HEK293 (cell line): ENCODE measurements at regions not wholly inside any gene's neighbourhood (a gene's known extent, or its start where the extent isn't known, plus 50 kb on each side); places are given as distances from the start of the nearest gene placed in this dataset.

ENCODE experiments used
- CTCF ChIA-PET: fragments of 350-600 bp; formaldehyde crosslinking; extraction: SDS; loops from one replicate; lab custom pipeline; 2021; ENCODE audit warnings: antibody characterized with exemption; lab: Yijun Ruan, JAX
- POLR2A ChIA-PET: fragments of 300-600 bp; formaldehyde crosslinking; extraction: SDS; loops from one replicate; lab custom pipeline; 2020; ENCODE audit warnings: antibody characterized with exemption, inconsistent platforms; lab: Yijun Ruan, JAX
- H3K27ac ChIP-seq: fragments of 200-500 bp; sonication (Bioruptor generic); 2 replicates; pipeline ENCODE4 v1.5.1; 2014; ENCODE audit warnings: low read depth, low read length, control low read depth, inconsistent platforms; ENCODE audit errors: extremely low read depth
- H3K36me3 ChIP-seq, 2 experiments: fragments of 200-500 bp in 1 of 2; sonication (Bioruptor generic) in 1 of 2; 1 replicate in 1 of 2; 2 replicates in 1 of 2; pipeline ENCODE4 v1.5.1; 2014 to 2017; ENCODE audit warnings: inconsistent platforms in 2 of 2, low read length in 2 of 2; ENCODE audit not compliant: control insufficient read depth in 2 of 2, insufficient read depth in 1 of 2
- H3K4me1 ChIP-seq: fragments of 200-500 bp; sonication (Bioruptor generic); 2 replicates; pipeline ENCODE4 v1.5.1; 2014; ENCODE audit warnings: mild to moderate bottlenecking, low read length, inconsistent platforms; ENCODE audit not compliant: control insufficient read depth, insufficient read depth
- H3K4me3 ChIP-seq: 2 replicates; pipeline ENCODE4 v1.5.1; 2011; ENCODE audit warnings: low read depth, mild to moderate bottlenecking, control low read depth, low read length, moderate library complexity
- H3K9me3 ChIP-seq: fragments of 200-500 bp; sonication (Bioruptor generic); 2 replicates; pipeline ENCODE4 v1.5.1; 2014; ENCODE audit warnings: low read depth, low read length, inconsistent platforms; ENCODE audit not compliant: control insufficient read depth, insufficient read depth
- ATF2 ChIP-seq: fragments of 450-650 bp; formaldehyde crosslinking; IDR thresholded peaks from 2 replicates; pipeline ENCODE4 v1.5.1; 2016; ENCODE audit warnings: missing biosample characterization, missing genetic modification characterization, low read depth
- GLI2 ChIP-seq: fragments of 450-650 bp; formaldehyde crosslinking; IDR thresholded peaks from 2 replicates; pipeline ENCODE4; 2017; ENCODE audit warnings: missing biosample characterization, missing genetic modification characterization, low read depth, borderline replicate concordance
- GLIS1 ChIP-seq: fragments of 450-650 bp; formaldehyde crosslinking; IDR thresholded peaks from 2 replicates; pipeline ENCODE4 v1.5.1; 2016; ENCODE audit warnings: missing biosample characterization, missing genetic modification characterization
- HOXC10 ChIP-seq: sonication (generic); formaldehyde crosslinking; IDR thresholded peaks from 2 replicates; pipeline ENCODE4 v1.8.1; 2023; ENCODE audit warnings: mild to moderate bottlenecking, missing genetic modification reagents
- KLF17 ChIP-seq: fragments of 450-650 bp; formaldehyde crosslinking; IDR thresholded peaks from 2 replicates; pipeline ENCODE4 v1.5.1; 2016; ENCODE audit warnings: missing biosample characterization, missing genetic modification characterization
- PBX3 ChIP-seq: sonication (generic); formaldehyde crosslinking; IDR thresholded peaks from 2 replicates; pipeline ENCODE4 v1.8.1; 2022; ENCODE audit warnings: mild to moderate bottlenecking, moderate library complexity, missing genetic modification reagents
- RBAK ChIP-seq: fragments of 450-650 bp; formaldehyde crosslinking; IDR thresholded peaks from 2 replicates; pipeline ENCODE4 v1.5.1; 2016; ENCODE audit warnings: missing biosample characterization, missing genetic modification characterization
- SP3 ChIP-seq: fragments of 450-650 bp; formaldehyde crosslinking; IDR thresholded peaks from 2 replicates; pipeline ENCODE4 v1.5.1; 2016; ENCODE audit warnings: missing biosample characterization, missing genetic modification characterization
- ZBTB21 ChIP-seq: fragments of 450-650 bp; formaldehyde crosslinking; IDR thresholded peaks from 2 replicates; pipeline ENCODE4 v1.5.1; 2017; ENCODE audit warnings: missing biosample characterization, missing genetic modification characterization
- ZNF174 ChIP-seq: fragments of 450-650 bp; formaldehyde crosslinking; IDR thresholded peaks from 2 replicates; pipeline ENCODE4 v1.5.0; 2017; ENCODE audit warnings: missing biosample characterization, mild to moderate bottlenecking, missing genetic modification characterization
- ZNF175 ChIP-seq: fragments of 450-650 bp; formaldehyde crosslinking; IDR thresholded peaks from 2 replicates; pipeline ENCODE4 v1.5.1; 2016; ENCODE audit warnings: missing biosample characterization, missing genetic modification characterization
- ZNF184 ChIP-seq: fragments of 450-650 bp; IDR thresholded peaks from 2 replicates; pipeline ENCODE4 v1.5.1; 2018; ENCODE audit warnings: missing biosample characterization, mild to moderate bottlenecking, missing genetic modification characterization
- ZNF24 ChIP-seq: fragments of 450-650 bp; formaldehyde crosslinking; IDR thresholded peaks from 2 replicates; pipeline ENCODE4 v1.5.1; 2016; ENCODE audit warnings: missing biosample characterization, missing genetic modification characterization
- ZNF248 ChIP-seq: fragments of 450-650 bp; formaldehyde crosslinking; IDR thresholded peaks from 2 replicates; pipeline ENCODE4 v1.5.1; 2017; ENCODE audit warnings: missing biosample characterization, missing genetic modification characterization
- ZNF292 ChIP-seq: fragments of 450-650 bp; formaldehyde crosslinking; IDR thresholded peaks from 2 replicates; pipeline ENCODE4 v1.5.1; 2016; ENCODE audit warnings: low read depth, missing biosample characterization, missing genetic modification characterization, borderline replicate concordance
- ZNF324 ChIP-seq: fragments of 450-650 bp; formaldehyde crosslinking; IDR thresholded peaks from 2 replicates; pipeline ENCODE4 v1.5.1; 2016; ENCODE audit warnings: missing biosample characterization, missing genetic modification characterization
- ZNF404 ChIP-seq: fragments of 450-650 bp; formaldehyde crosslinking; IDR thresholded peaks from 2 replicates; pipeline ENCODE4 v1.5.1; 2017; ENCODE audit warnings: missing biosample characterization, missing genetic modification characterization
- ZNF521 ChIP-seq: fragments of 450-650 bp; formaldehyde crosslinking; IDR thresholded peaks from 2 replicates; pipeline ENCODE4 v1.5.1; 2017; ENCODE audit warnings: missing biosample characterization, mild to moderate bottlenecking, missing genetic modification characterization
- ZNF658 ChIP-seq: fragments of 450-650 bp; formaldehyde crosslinking; IDR thresholded peaks from 2 replicates; pipeline ENCODE4; 2016; ENCODE audit warnings: missing biosample characterization, missing genetic modification characterization
- ZNF76 ChIP-seq: fragments of 450-650 bp; formaldehyde crosslinking; IDR thresholded peaks from 2 replicates; pipeline ENCODE4; 2016; ENCODE audit warnings: low read depth, missing biosample characterization, missing genetic modification characterization, borderline replicate concordance
- ZNF791 ChIP-seq: fragments of 450-650 bp; formaldehyde crosslinking; IDR thresholded peaks from 2 replicates; pipeline ENCODE4 v1.5.1; 2016; ENCODE audit warnings: missing biosample characterization, missing genetic modification characterization
- ZNF843 ChIP-seq: fragments of 450-650 bp; formaldehyde crosslinking; IDR thresholded peaks from 2 replicates; pipeline ENCODE4 v1.5.1; 2016; ENCODE audit warnings: missing biosample characterization, missing genetic modification characterization
- TF ChIP-seq, protein P1 (sequence below): fragments of 450-650 bp; formaldehyde crosslinking; IDR thresholded peaks from 2 replicates; pipeline ENCODE4 v1.5.1; 2017; ENCODE audit warnings: missing biosample characterization, mild to moderate bottlenecking, missing genetic modification characterization, moderate library complexity
- TF ChIP-seq, protein P2 (sequence below): fragments of 450-650 bp; formaldehyde crosslinking; IDR thresholded peaks from 2 replicates; pipeline ENCODE4 v1.5.1; 2016; ENCODE audit warnings: missing biosample characterization, missing genetic modification characterization
- TF ChIP-seq, protein P3 (sequence below): fragments of 450-650 bp; formaldehyde crosslinking; IDR thresholded peaks from 2 replicates; pipeline ENCODE4; 2016; ENCODE audit warnings: missing biosample characterization, missing genetic modification characterization

GRCh38 chr9:18268381-18268780 is 205.6 kb upstream of the ADAMTSL1 start:
- Histone ChIP-seq H3K4me1 (no peaks in the 10 kb centered on the region), H3K9me3 (no peaks in the 10 kb centered on the region), H3K36me3 (no peaks in the 10 kb centered on the region), H3K27ac (no peak overlapping the region), H3K4me3 (no peak overlapping the region)
- CTCF ChIA-PET, result interaction anchor here (0.9 kb wide), 1 partner anchor 13 kb away, joined by 3 read pairs; no protein-coding TSS in a partner anchor
- POLR2A ChIA-PET, result no interaction called here
- TF ChIP-seq ZNF404, result no peak
- no peak for TF ChIP-seq ZNF324
- TF ChIP-seq ATF2 (tag by site-specific recombination), result no peak
- TF ChIP-seq KLF17 (tag by site-specific recombination), result no peak
- no peak for TF ChIP-seq ZNF175 (tag by site-specific recombination)
- no peak for TF ChIP-seq ZNF174 (tag by site-specific recombination)
- TF ChIP-seq ZNF292, result no peak
- TF ChIP-seq ZNF658 (tag by site-specific recombination), result no peak
- no peak for TF ChIP-seq GLIS1 (tag by site-specific recombination)
- TF ChIP-seq, protein P1, sequence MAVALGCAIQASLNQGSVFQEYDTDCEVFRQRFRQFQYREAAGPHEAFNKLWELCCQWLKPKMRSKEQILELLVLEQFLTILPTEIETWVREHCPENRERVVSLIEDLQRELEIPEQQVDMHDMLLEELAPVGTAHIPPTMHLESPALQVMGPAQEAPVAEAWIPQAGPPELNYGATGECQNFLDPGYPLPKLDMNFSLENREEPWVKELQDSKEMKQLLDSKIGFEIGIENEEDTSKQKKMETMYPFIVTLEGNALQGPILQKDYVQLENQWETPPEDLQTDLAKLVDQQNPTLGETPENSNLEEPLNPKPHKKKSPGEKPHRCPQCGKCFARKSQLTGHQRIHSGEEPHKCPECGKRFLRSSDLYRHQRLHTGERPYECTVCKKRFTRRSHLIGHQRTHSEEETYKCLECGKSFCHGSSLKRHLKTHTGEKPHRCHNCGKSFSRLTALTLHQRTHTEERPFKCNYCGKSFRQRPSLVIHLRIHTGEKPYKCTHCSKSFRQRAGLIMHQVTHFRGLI, result no peak
- TF ChIP-seq HOXC10 (CRISPR knock-in tag), result no peak
- TF ChIP-seq GLI2, result no peak
- no peak for TF ChIP-seq ZBTB21 (tag by site-specific recombination)
- TF ChIP-seq ZNF843, result no peak
- TF ChIP-seq, protein P2, sequence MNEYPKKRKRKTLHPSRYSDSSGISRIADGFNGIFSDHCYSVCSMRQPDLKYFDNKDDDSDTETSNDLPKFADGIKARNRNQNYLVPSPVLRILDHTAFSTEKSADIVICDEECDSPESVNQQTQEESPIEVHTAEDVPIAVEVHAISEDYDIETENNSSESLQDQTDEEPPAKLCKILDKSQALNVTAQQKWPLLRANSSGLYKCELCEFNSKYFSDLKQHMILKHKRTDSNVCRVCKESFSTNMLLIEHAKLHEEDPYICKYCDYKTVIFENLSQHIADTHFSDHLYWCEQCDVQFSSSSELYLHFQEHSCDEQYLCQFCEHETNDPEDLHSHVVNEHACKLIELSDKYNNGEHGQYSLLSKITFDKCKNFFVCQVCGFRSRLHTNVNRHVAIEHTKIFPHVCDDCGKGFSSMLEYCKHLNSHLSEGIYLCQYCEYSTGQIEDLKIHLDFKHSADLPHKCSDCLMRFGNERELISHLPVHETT, result no peak
- TF ChIP-seq, protein P3, sequence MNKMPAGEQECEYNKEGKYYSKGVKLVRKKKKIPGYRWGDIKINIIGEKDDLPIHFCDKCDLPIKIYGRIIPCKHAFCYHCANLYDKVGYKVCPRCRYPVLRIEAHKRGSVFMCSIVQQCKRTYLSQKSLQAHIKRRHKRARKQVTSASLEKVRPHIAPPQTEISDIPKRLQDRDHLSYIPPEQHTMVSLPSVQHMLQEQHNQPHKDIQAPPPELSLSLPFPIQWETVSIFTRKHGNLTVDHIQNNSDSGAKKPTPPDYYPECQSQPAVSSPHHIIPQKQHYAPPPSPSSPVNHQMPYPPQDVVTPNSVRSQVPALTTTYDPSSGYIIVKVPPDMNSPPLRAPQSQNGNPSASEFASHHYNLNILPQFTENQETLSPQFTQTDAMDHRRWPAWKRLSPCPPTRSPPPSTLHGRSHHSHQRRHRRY (tag by site-specific recombination), result no peak
- no peak for TF ChIP-seq ZNF184 (tag by site-specific recombination)
- no peak for TF ChIP-seq ZNF24 (tag by site-specific recombination)
- TF ChIP-seq ZNF248 (tag by site-specific recombination), result no peak
- no peak for TF ChIP-seq ZNF76

DNA sequence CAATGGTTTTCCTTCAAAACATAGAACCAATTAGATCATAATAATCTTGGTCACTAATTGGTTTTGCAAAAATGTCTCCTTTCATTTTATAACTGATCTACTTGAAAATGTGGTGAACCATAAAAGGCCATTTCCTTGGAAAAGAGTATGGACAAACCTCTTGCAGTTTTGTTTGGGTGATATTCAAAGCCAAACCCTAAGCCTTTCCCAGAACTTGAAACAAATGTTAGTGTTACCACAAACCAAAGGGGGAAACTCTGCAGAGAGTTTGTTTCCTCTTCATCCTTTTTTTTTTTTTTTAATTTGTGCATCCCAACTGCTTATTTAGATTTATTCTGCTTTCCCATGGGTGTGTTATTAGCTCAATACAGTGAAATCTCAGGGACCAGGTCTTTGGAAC is 204.4 kb upstream of the ADAMTSL1 start:
- H3K4me3 ChIP-seq, result no peak overlapping the region
- ChIA-PET CTCF (interaction anchor here (1.0 kb wide), 1 partner anchor 126 kb away, joined by 3 read pairs; no protein-coding TSS in a partner anchor), POLR2A (no interaction called here)
- no peak overlapping the region for H3K27ac ChIP-seq
- no peaks in the 10 kb centered on the region for H3K9me3 ChIP-seq
- H3K36me3 ChIP-seq, result no peaks in the 10 kb centered on the region
- no peak for TF ChIP-seq SP3
- TF ChIP-seq PBX3 (CRISPR knock-in tag), result no peak
- TF ChIP-seq RBAK, result no peak
- no peak for TF ChIP-seq ZNF791 (tag by site-specific recombination)
- no peak for TF ChIP-seq ZNF521 (tag by site-specific recombination)
- H3K4me1 ChIP-seq, result no peaks in the 10 kb centered on the region
